PC-3 (cell line): ENCODE measurements at regions not wholly inside any gene's neighbourhood (a gene's known extent, or its start where the extent isn't known, plus 50 kb on each side); places are given as distances from the start of the nearest gene placed in this dataset.

Source experiments
- ATAC-seq: fragments of 200-7000 bp; cut with Tn5 transposase; 2 replicates; pipeline ENCODE4 v1.9.1; 2020; ENCODE audit warnings: mild to moderate bottlenecking, moderate library complexity
- BruUV-seq: library from RNA; stranded (reverse); fragments of 400-500 nt; replicated peaks from 2 replicates; lab custom pipeline; 2021; lab: Mats Ljungman, UMichigan
- CTCF ChIA-PET: fragments of 300-600 bp; sonication (Branson Sonifier 250); formaldehyde crosslinking; loops from one replicate; lab custom pipeline; 2022; ENCODE audit warnings: antibody characterized with exemption; lab: Charles Lee
- POLR2A ChIA-PET: fragments of 300-600 bp; sonication (Branson Sonifier 250); formaldehyde crosslinking; loops from one replicate; lab custom pipeline; 2022; ENCODE audit warnings: antibody characterized with exemption; ENCODE audit not compliant: unreplicated experiment; lab: Charles Lee
- DNase-seq: peaks from one replicate; pipeline ENCODE4 v3.0.0-alpha.2; 2015
- H2AFZ ChIP-seq: fragments of 300-600 bp; sonication (generic); 2 replicates; pipeline ENCODE4 v1.6.0; 2016; ENCODE audit warnings: antibody characterized with exemption, low read length
- H3F3A ChIP-seq: fragments of 300-600 bp; sonication (generic); one replicate; pipeline ENCODE4 v1.6.0; 2017; ENCODE audit warnings: antibody characterized with exemption, low read length, control low read depth, mild to moderate bottlenecking; ENCODE audit not compliant: unreplicated experiment
- H3K27ac ChIP-seq: fragments of 300-600 bp; sonication (generic); 2 replicates; pipeline ENCODE4 v1.5.1; 2016; ENCODE audit warnings: mild to moderate bottlenecking, low read length
- H3K27me3 ChIP-seq: fragments of 300-600 bp; sonication (generic); 2 replicates; pipeline ENCODE4 v1.6.1; 2016; ENCODE audit warnings: low read length, mixed read lengths
- H3K36me3 ChIP-seq: fragments of 300-600 bp; sonication (generic); 2 replicates; pipeline ENCODE4 v1.6.1; 2016; ENCODE audit warnings: low read depth, mixed run types, low read length, mixed read lengths
- H3K4me1 ChIP-seq: fragments of 300-600 bp; sonication (generic); 2 replicates; pipeline ENCODE4 v1.5.1; 2016; ENCODE audit warnings: low read length; ENCODE audit not compliant: insufficient read depth
- H3K4me2 ChIP-seq: fragments of 300-600 bp; sonication (generic); 2 replicates; pipeline ENCODE4 v1.6.0; 2016; ENCODE audit warnings: low read length
- H3K4me3 ChIP-seq: fragments of 300-600 bp; sonication (generic); 2 replicates; pipeline ENCODE4 v1.5.1; 2016; ENCODE audit warnings: mild to moderate bottlenecking, low read length, mixed read lengths
- H3K79me2 ChIP-seq: fragments of 300-600 bp; sonication (generic); 2 replicates; pipeline ENCODE4 v1.6.1; 2017; ENCODE audit warnings: low read length, mixed read lengths
- H3K9ac ChIP-seq: fragments of 300-600 bp; sonication (generic); 2 replicates; pipeline ENCODE4 v1.6.0; 2016; ENCODE audit warnings: mild to moderate bottlenecking, low read length
- H3K9me2 ChIP-seq: fragments of 300-600 bp; sonication (generic); replicated peaks from 2 replicates; pipeline ENCODE4 v1.6.1; 2016; ENCODE audit warnings: mixed run types, low read length, mixed read lengths
- H3K9me3 ChIP-seq: fragments of 300-600 bp; sonication (generic); 2 replicates; pipeline ENCODE4 v1.6.1; 2016; ENCODE audit warnings: low read length, mixed read lengths
- H4K20me1 ChIP-seq: fragments of 300-600 bp; sonication (generic); 2 replicates; pipeline ENCODE4 v1.6.1; 2016; ENCODE audit warnings: low read length, mixed read lengths
- CTCF ChIP-seq: fragments of 300-600 bp; sonication (generic); conservative IDR thresholded peaks from 2 replicates; pipeline ENCODE4 v1.5.1; 2017; ENCODE audit warnings: antibody characterized with exemption, low read depth, mild to moderate bottlenecking, low read length
- EZH2 ChIP-seq: fragments of 300-600 bp; sonication (generic); IDR thresholded peaks from one replicate; pipeline ENCODE4 v1.6.1; 2017; ENCODE audit warnings: antibody characterized with exemption, mild to moderate bottlenecking, low read length; ENCODE audit not compliant: unreplicated experiment
- EZH2phosphoT487 ChIP-seq: fragments of 300-600 bp; sonication (generic); IDR thresholded peaks from 2 replicates; pipeline ENCODE4 v1.6.1; 2018; ENCODE audit warnings: mild to moderate bottlenecking, antibody characterized with exemption, low read length, borderline replicate concordance
- intact Hi-C: fragments of 100-400 bp; cut with micrococcal nuclease; formaldehyde crosslinking; loops from 2 replicates; pipeline ENCODE4 v1.9.0; 2023

GRCh38 chr2:187054501-187055319 lies 205.7 kb upstream of the ZSWIM2 start:
- Histone ChIP-seq H2AFZ (no peak overlapping the region), H3K9me3 (no peaks in the 10 kb centered on the region), H3K9ac (no peak overlapping the region), H3K4me2 (no peak overlapping the region), H3K79me2 (no peaks in the 10 kb centered on the region), H3F3A (no peaks in the 10 kb centered on the region), H3K27ac (no peak overlapping the region), H3K36me3 (no peaks in the 10 kb centered on the region), H4K20me1 (no peaks in the 10 kb centered on the region), H3K27me3 (no peaks in the 10 kb centered on the region), H3K4me1 (no peaks in the 10 kb centered on the region), H3K9me2 (no peaks in the 10 kb centered on the region), H3K4me3 (no peak overlapping the region)
- ATAC-seq: no peak
- intact Hi-C loops: no loop called here
- ChIA-PET CTCF (no interaction called here), POLR2A (no interaction called here)
- no peak for TF ChIP-seq EZH2phosphoT487
- TF ChIP-seq CTCF: peak; percentile 41; the same call in 1 of the 2 replicates
- DNase-seq: peak; percentile 6
- no TSS peak for BruUV-seq

GRCh38 chr2:187051350-187051749 lies 202.4 kb upstream of the ZSWIM2 start:
- Histone ChIP-seq H3K4me2 (no peak overlapping the region), H3F3A (no peaks in the 10 kb centered on the region), H3K4me1 (no peaks in the 10 kb centered on the region), H3K27me3 (no peaks in the 10 kb centered on the region), H2AFZ (no peak overlapping the region), H3K9me2 (no peaks in the 10 kb centered on the region), H3K4me3 (no peak overlapping the region), H4K20me1 (no peaks in the 10 kb centered on the region), H3K9me3 (no peaks in the 10 kb centered on the region), H3K79me2 (no peaks in the 10 kb centered on the region), H3K27ac (no peak overlapping the region), H3K9ac (no peak overlapping the region), H3K36me3 (no peaks in the 10 kb centered on the region)
- ATAC-seq: no peak
- intact Hi-C loops: no loop called here
- no TSS peak for BruUV-seq
- DNase-seq: no peak
- CTCF ChIA-PET: no interaction called here
- no peak for TF ChIP-seq EZH2
- TF ChIP-seq CTCF: no peak
- TF ChIP-seq EZH2phosphoT487: no peak
- POLR2A ChIA-PET: no interaction called here

- H3K4me3 ChIP-seq: no peak overlapping the region
- intact Hi-C loops: no loop called here
Measured at GRCh38 chr2:187050409-187050998, 201.5 kb upstream of the ZSWIM2 start.

More at GRCh38 chr2:187050409-187050998, 201.5 kb upstream of the ZSWIM2 start:
- Histone ChIP-seq H3K9ac (no peak overlapping the region), H3K27me3 (no peaks in the 10 kb centered on the region), H3K36me3 (no peaks in the 10 kb centered on the region), H4K20me1 (no peaks in the 10 kb centered on the region), H3K9me2 (no peaks in the 10 kb centered on the region), H3K4me1 (no peaks in the 10 kb centered on the region), H2AFZ (no peak overlapping the region), H3K4me2 (no peak overlapping the region), H3F3A (no peaks in the 10 kb centered on the region), H3K27ac (no peak overlapping the region), H3K9me3 (no peaks in the 10 kb centered on the region), H3K79me2 (no peaks in the 10 kb centered on the region)
- POLR2A ChIA-PET: no interaction called here
- ATAC-seq: no peak
- CTCF ChIA-PET: no interaction called here
- no TSS peak for BruUV-seq
- peak; percentile 6 for DNase-seq
- no peak for TF ChIP-seq EZH2
- TF ChIP-seq CTCF: no peak
- no peak for TF ChIP-seq EZH2phosphoT487
